K562 (cell line): ENCODE measurements at regions not wholly inside any gene's neighbourhood (a gene's known extent, or its start where the extent isn't known, plus 50 kb on each side); places are given as distances from the start of the nearest gene placed in this dataset.

Source experiments
- CREB3L1 ChIP-seq: fragments of 450-650 bp; IDR thresholded peaks from 2 replicates; pipeline ENCODE4 v1.6.1; 2014; ENCODE audit warnings: low read depth, mild to moderate bottlenecking, moderate library complexity, borderline replicate concordance
- HDAC8 ChIP-seq: fragments of 450-650 bp; IDR thresholded peaks from 2 replicates; pipeline ENCODE4 v1.6.1; 2016; ENCODE audit warnings: mild to moderate bottlenecking, missing genetic modification characterization, moderate library complexity, missing compliant biosample characterization
- MGA ChIP-seq: fragments of 450-650 bp; IDR thresholded peaks from 2 replicates; pipeline ENCODE4 v1.6.1; 2016; ENCODE audit warnings: mild to moderate bottlenecking, moderate library complexity
- MLX ChIP-seq, 2 experiments: fragments of 450-650 bp in 1 of 2; sonication (generic) in 1 of 2; formaldehyde crosslinking; conservative IDR thresholded peaks; 2 replicates each; pipeline versions ENCODE4 v1.4.0 to v1.8.1; 2020 to 2022; ENCODE audit warnings: mild to moderate bottlenecking in 1 of 2, missing genetic modification reagents in 1 of 2
- TBP ChIP-seq: optimal IDR thresholded peaks from 2 replicates; pipeline ENCODE3; 2011; ENCODE audit warnings: low read depth, low read length, improper control_type of control experiment
- ZNF57 ChIP-seq: fragments of 450-650 bp; formaldehyde crosslinking; IDR thresholded peaks from 2 replicates; pipeline ENCODE4 v1.4.0; 2020; ENCODE audit warnings: mild to moderate bottlenecking, moderate library complexity

GRCh38 chr6:165880686-165881085 is 217.6 kb upstream of the PDE10A start (continued):
- no peak for TF ChIP-seq MGA
- no peak for TF ChIP-seq TBP
- TF ChIP-seq ZNF57 (CRISPR knock-in tag), result no peak
- TF ChIP-seq CREB3L1, result no peak
- no peak for TF ChIP-seq MLX (CRISPR knock-in tag; conservative IDR thresholded peaks at IDR 0.05)
- no peak for TF ChIP-seq HDAC8 (tag)
- TF ChIP-seq, all 486 proteins: peak for 0
